ENCODE measurements at regions not wholly inside any gene's neighbourhood (a gene's known extent, or its start where the extent isn't known, plus 50 kb on each side); places are given as distances from the start of the nearest gene placed in this dataset.
A peak's percentile ranks its signal among the peaks of the same experiment; 100 is the strongest.
"Not testable (repeated sequence)": the region's sequence is repeated elsewhere in the genome, so short reads cannot be mapped to it uniquely, and the experiment has no call there.

GRCh38 chr4:163697121-163697520 lies 202.6 kb downstream of the TMA16 start:
- DNase-seq: no peak

- not testable (repeated sequence) for DNase-seq
These were observed 205.9 kb downstream of the TMA16 start for GRCh38 chr4:163700383-163700782.

GRCh38 chr4:163701916-163702315 lies 207.4 kb downstream of the TMA16 start:
- DNase-seq: no peak

GRCh38 chr4:163702736-163703135 lies 208.2 kb downstream of the TMA16 start:
- no peak for DNase-seq

- DNase-seq: no peak
These were observed 208.8 kb downstream of the TMA16 start for GRCh38 chr4:163703251-163703650.

- DNase-seq: no peak
These were observed 213.4 kb downstream of the TMA16 start for GRCh38 chr4:163707873-163708272.

- DNase-seq: no peak
These were observed 215.1 kb downstream of the TMA16 start for GRCh38 chr4:163709601-163710000.

- no peak for DNase-seq
These were observed 215.7 kb downstream of the TMA16 start for GRCh38 chr4:163710158-163710557.

- not testable (repeated sequence) for DNase-seq
These were observed 230.0 kb downstream of the TMA16 start for GRCh38 chr4:163724495-163724894.

GRCh38 chr4:163726641-163727040 lies 232.2 kb downstream of the TMA16 start:
- no peak for DNase-seq

GRCh38 chr4:163731071-163731470 lies 236.6 kb downstream of the TMA16 start:
- DNase-seq: no peak

- DNase-seq: no peak
These were observed 238.0 kb downstream of the TMA16 start for GRCh38 chr4:163732473-163732872.

- peak; percentile 46 for DNase-seq
These were observed 242.4 kb downstream of the TMA16 start for GRCh38 chr4:163736876-163737275.

GRCh38 chr4:163737846-163738245 lies 243.4 kb downstream of the TMA16 start:
- DNase-seq: peak; percentile 40

GRCh38 chr4:163738521-163738920 lies 244.0 kb downstream of the TMA16 start:
- no peak for DNase-seq

GRCh38 chr4:163744861-163745260 lies 250.4 kb downstream of the TMA16 start:
- no peak for DNase-seq

- DNase-seq: no peak
These were observed 252.8 kb downstream of the TMA16 start for GRCh38 chr4:163747293-163747692.

- DNase-seq: no peak
These were observed 253.4 kb downstream of the TMA16 start for GRCh38 chr4:163747886-163748285.

GRCh38 chr4:163748449-163748848 lies 254.0 kb downstream of the TMA16 start:
- peak; percentile 11 for DNase-seq

- DNase-seq: peak; percentile 55
These were observed 260.5 kb downstream of the TMA16 start for GRCh38 chr4:163755013-163755412.

GRCh38 chr4:163757219-163757618 lies 262.7 kb downstream of the TMA16 start:
- no peak for DNase-seq

- no peak for DNase-seq
These were observed 263.5 kb downstream of the TMA16 start for GRCh38 chr4:163758032-163758431.

- no peak for DNase-seq
These were observed 268.3 kb downstream of the TMA16 start for GRCh38 chr4:163762741-163763140.

GRCh38 chr4:163764569-163764968 lies 270.1 kb downstream of the TMA16 start:
- no peak for DNase-seq

- no peak for DNase-seq
These were observed 273.5 kb downstream of the TMA16 start for GRCh38 chr4:163768014-163768413.

GRCh38 chr4:163772238-163772637 lies 277.7 kb downstream of the TMA16 start:
- DNase-seq: no peak

Measured in hematopoietic multipotent progenitor cell treated with erythropoietin and hydrocortisone succinate and interleukin-3 and kit ligand, for 6 days (in vitro differentiated cells).